ENCODE measurements at regions not wholly inside any gene's neighbourhood (a gene's known extent, or its start where the extent isn't known, plus 50 kb on each side); places are given as distances from the start of the nearest gene placed in this dataset.

DNA sequence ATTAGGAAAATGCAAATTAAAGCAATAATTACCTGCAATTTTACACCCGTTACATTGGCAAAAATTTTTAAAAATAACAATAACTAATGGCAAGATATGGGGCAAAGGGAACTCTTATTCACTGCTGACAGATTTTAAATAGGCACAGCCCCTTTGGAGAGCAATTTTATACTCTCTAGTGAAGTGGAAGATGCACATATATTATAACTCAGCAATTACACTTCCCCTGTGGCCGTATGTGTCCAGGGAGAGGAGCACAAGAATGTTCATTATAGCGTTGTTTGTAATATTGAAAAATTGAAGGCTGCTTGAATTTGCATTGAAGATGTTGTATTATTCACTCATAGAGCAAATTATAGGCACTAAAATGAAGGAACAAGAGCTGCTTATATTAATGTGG is 488.3 kb upstream of the ATXN7L3B start:
- H3K4me1 ChIP-seq (ENCODE audit: insufficient read depth, low read length, poor library complexity, severe bottlenecking) = no peaks in the 10 kb centered on the region
- TF ChIP-seq, protein P1, sequence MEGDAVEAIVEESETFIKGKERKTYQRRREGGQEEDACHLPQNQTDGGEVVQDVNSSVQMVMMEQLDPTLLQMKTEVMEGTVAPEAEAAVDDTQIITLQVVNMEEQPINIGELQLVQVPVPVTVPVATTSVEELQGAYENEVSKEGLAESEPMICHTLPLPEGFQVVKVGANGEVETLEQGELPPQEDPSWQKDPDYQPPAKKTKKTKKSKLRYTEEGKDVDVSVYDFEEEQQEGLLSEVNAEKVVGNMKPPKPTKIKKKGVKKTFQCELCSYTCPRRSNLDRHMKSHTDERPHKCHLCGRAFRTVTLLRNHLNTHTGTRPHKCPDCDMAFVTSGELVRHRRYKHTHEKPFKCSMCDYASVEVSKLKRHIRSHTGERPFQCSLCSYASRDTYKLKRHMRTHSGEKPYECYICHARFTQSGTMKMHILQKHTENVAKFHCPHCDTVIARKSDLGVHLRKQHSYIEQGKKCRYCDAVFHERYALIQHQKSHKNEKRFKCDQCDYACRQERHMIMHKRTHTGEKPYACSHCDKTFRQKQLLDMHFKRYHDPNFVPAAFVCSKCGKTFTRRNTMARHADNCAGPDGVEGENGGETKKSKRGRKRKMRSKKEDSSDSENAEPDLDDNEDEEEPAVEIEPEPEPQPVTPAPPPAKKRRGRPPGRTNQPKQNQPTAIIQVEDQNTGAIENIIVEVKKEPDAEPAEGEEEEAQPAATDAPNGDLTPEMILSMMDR (conservative IDR thresholded peaks at IDR 0.05; ENCODE audit: low read depth, low read length) = no peak
- no peak for TF ChIP-seq EZH2 (IDR thresholded peaks at IDR 0.05; ENCODE audit: borderline replicate concordance, low read depth, low read length, poor library complexity, severe bottlenecking)
- intact Hi-C loops (cut with micrococcal nuclease; ENCODE audit: unreplicated experiment) = no loop called here
- no peaks in the 10 kb centered on the region for H3K36me3 ChIP-seq (ENCODE audit: insufficient read depth, low read length, poor library complexity, severe bottlenecking)
- POLR2A ChIA-PET (ENCODE audit: low non-redundant PET) = no interaction called here
- CTCF ChIA-PET = no interaction called here
- DNase-seq (ENCODE audit: low spot score) = no peak
- no peaks in the 10 kb centered on the region for H3K9me3 ChIP-seq (ENCODE audit: low read depth, low read length, poor library complexity, severe bottlenecking)
- no TSS peak for BruUV-seq (replicated peaks)
- no peak overlapping the region for H3K27ac ChIP-seq (ENCODE audit: low read depth, low read length, poor library complexity, severe bottlenecking)
- no peak overlapping the region for H3K4me3 ChIP-seq (ENCODE audit: low read depth, low read length, poor library complexity, severe bottlenecking)
- no peaks in the 10 kb centered on the region for H3K27me3 ChIP-seq (replicated peaks; ENCODE audit: insufficient read depth, low read depth, low read length, poor library complexity)

DNA sequence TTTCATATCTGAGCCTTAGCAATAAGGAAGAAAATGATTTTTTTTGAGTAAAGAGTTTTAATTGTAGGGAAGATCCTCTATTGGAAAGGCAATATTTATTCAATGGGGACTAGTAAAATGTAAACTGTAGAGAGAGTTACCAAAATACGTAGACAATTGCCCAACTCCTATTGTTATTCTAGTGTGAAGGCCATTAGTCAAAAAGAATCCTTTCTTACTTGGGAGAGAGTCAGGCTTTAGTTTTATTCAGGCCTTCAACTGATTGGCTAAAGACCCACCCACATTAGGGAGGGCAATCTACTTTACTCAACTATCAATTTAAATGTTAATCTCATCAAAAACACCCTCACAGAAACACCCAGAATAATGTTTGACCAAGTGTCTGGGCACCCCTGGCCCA is 485.8 kb upstream of the ATXN7L3B start:
- BruUV-seq (replicated peaks) = no TSS peak
- Histone ChIP-seq H3K4me3 (ENCODE audit: low read depth, low read length, poor library complexity, severe bottlenecking) (no peak overlapping the region), H3K9me3 (ENCODE audit: low read depth, low read length, poor library complexity, severe bottlenecking) (no peaks in the 10 kb centered on the region), H3K36me3 (ENCODE audit: insufficient read depth, low read length, poor library complexity, severe bottlenecking) (no peaks in the 10 kb centered on the region), H3K27me3 (replicated peaks; ENCODE audit: insufficient read depth, low read depth, low read length, poor library complexity) (no peaks in the 10 kb centered on the region), H3K4me1 (ENCODE audit: insufficient read depth, low read length, poor library complexity, severe bottlenecking) (no peaks in the 10 kb centered on the region), H3K27ac (ENCODE audit: low read depth, low read length, poor library complexity, severe bottlenecking) (no peak overlapping the region)
- CTCF ChIA-PET = no interaction called here
- no peak for TF ChIP-seq EZH2 (IDR thresholded peaks at IDR 0.05; ENCODE audit: borderline replicate concordance, low read depth, low read length, poor library complexity, severe bottlenecking)
- TF ChIP-seq, protein P1 (conservative IDR thresholded peaks at IDR 0.05; ENCODE audit: low read depth, low read length) = no peak
- POLR2A ChIA-PET (ENCODE audit: low non-redundant PET) = no interaction called here
- intact Hi-C loops (cut with micrococcal nuclease; ENCODE audit: unreplicated experiment) = no loop called here
- DNase-seq (ENCODE audit: low spot score) = no peak

DNA sequence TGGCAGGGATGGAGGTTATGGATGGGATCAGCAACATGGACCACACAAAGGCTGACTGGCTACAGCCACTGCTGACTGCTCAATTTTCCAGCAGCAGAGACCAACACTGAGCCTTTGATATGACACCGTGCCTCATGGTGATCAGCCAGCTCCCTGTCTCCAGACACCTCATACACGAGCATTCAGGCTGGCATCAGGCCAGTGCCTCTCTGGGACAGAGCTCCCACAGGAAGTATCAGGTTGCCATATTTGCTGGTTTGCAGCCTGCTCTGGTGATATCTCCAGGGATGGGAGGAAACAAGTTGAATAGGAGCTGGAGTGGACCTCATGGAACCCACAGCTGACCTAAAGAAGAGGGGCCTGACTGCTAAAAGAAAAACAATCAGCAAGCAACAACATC is 471.2 kb upstream of the ATXN7L3B start:
- no peaks in the 10 kb centered on the region for H3K9me3 ChIP-seq (ENCODE audit: low read depth, low read length, poor library complexity, severe bottlenecking)
- H3K4me1 ChIP-seq (ENCODE audit: insufficient read depth, low read length, poor library complexity, severe bottlenecking) = no peaks in the 10 kb centered on the region
- H3K27me3 ChIP-seq (replicated peaks; ENCODE audit: insufficient read depth, low read depth, low read length, poor library complexity) = no peaks in the 10 kb centered on the region
- ChIA-PET POLR2A (ENCODE audit: low non-redundant PET) (no interaction called here), CTCF (no interaction called here)
- BruUV-seq (replicated peaks) = no TSS peak
- TF ChIP-seq EZH2 (IDR thresholded peaks at IDR 0.05; ENCODE audit: borderline replicate concordance, low read depth, low read length, poor library complexity, severe bottlenecking) = no peak
- TF ChIP-seq, protein P1 (conservative IDR thresholded peaks at IDR 0.05; ENCODE audit: low read depth, low read length) = no peak
- peak; percentile 44 for DNase-seq (ENCODE audit: low spot score)
- H3K36me3 ChIP-seq (ENCODE audit: insufficient read depth, low read length, poor library complexity, severe bottlenecking) = no peaks in the 10 kb centered on the region
- H3K27ac ChIP-seq (ENCODE audit: low read depth, low read length, poor library complexity, severe bottlenecking) = no peak overlapping the region
- no peak overlapping the region for H3K4me3 ChIP-seq (ENCODE audit: low read depth, low read length, poor library complexity, severe bottlenecking)
- intact Hi-C loops (cut with micrococcal nuclease; ENCODE audit: unreplicated experiment) = no loop called here

Measured in A673 (cell line).